Vagina (tissue), 2 donors: ENCODE measurements at regions not wholly inside any gene's neighbourhood (a gene's known extent, or its start where the extent isn't known, plus 50 kb on each side); places are given as distances from the start of the nearest gene placed in this dataset.

Source experiments
- DNase-seq, 2 donors: peaks; one replicate each; pipeline ENCODE4 v3.0.0-alpha.2; 2017; ENCODE audit errors: extremely low spot score in 2 of 2
- H3K27ac ChIP-seq: fragments of 200-600 bp; sonication (generic); one replicate; pipeline ENCODE4 v1.5.1; 2019
- H3K27me3 ChIP-seq: fragments of 200-600 bp; sonication (generic); one replicate; pipeline ENCODE4 v1.5.1; 2019
- H3K36me3 ChIP-seq, 2 donors: fragments of 200-600 bp; sonication (generic); one replicate each; pipeline ENCODE4 v1.5.1; 2017 to 2019
- H3K4me1 ChIP-seq: fragments of 200-600 bp; sonication (generic); one replicate; pipeline ENCODE4 v1.5.1; 2019
- H3K4me3 ChIP-seq, 2 donors: fragments of 200-600 bp; sonication (generic); 1 replicate in 1 of 2; 2 replicates in 1 of 2; pipeline ENCODE4 v1.5.1; 2016 to 2019
- H3K9me3 ChIP-seq: fragments of 200-600 bp; sonication (generic); one replicate; pipeline ENCODE4 v1.5.1; 2019
- POLR2A ChIP-seq, 2 donors: fragments of 450-650 bp; IDR thresholded peaks; one replicate each; pipeline ENCODE4 v1.6.1; 2017; ENCODE audit warnings: antibody characterized with exemption in 2 of 2, mild to moderate bottlenecking in 2 of 2, moderate library complexity in 2 of 2
- POLR2AphosphoS5 ChIP-seq, 2 donors: sonication (generic); formaldehyde crosslinking; IDR thresholded peaks; one replicate each; pipeline ENCODE4 v1.9.0; 2017; ENCODE audit warnings: antibody characterized with exemption in 2 of 2, mild to moderate bottlenecking in 2 of 2, low read depth in 1 of 2; ENCODE audit not compliant: insufficient read depth in 1 of 2
- intact Hi-C: fragments of 100-400 bp; cut with DNase I; formaldehyde crosslinking; loops from one replicate; pipeline ENCODE4 v1.15.1; 2023
- TF ChIP-seq, protein P1 (sequence below), 3 experiments: fragments of 450-650 bp in 2 of 3; fragments of 200-600 bp in 1 of 3; sonication (generic) in 1 of 3; IDR thresholded peaks; one replicate each; pipeline ENCODE4 v1.5.1; 2017 to 2019; ENCODE audit warnings: antibody characterized with exemption in 3 of 3, mild to moderate bottlenecking in 2 of 3, moderate library complexity in 2 of 3

DNA sequence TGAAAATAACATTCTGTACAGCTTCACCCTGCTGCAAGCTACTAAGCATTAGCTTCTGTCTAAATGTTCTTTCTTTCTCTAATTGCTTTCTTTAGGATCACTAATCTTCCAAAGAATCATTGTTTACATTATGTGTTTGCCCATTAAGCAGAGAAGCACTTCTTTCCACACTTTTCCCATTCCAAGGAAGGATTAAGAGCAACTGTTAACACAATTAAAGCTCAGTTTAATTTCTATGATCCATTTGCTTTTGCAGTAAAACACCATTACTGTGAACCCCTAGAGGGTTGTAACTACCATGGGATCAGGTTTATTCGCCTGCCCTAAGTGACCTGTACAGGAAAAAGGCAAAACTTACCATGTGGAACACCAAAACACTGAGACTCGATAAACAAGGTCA is 125.8 kb upstream of the ZNF385D start:
- H3K27me3 ChIP-seq, result no peaks in the 10 kb centered on the region
- no peaks in the 10 kb centered on the region for H3K36me3 ChIP-seq
- TF ChIP-seq POLR2A (IDR thresholded peaks at IDR 0.05) (no peak), POLR2AphosphoS5 (IDR thresholded peaks at IDR 0.05; ENCODE audit: insufficient read depth in 1 of 2, low read depth in 1 of 2) (no peak)
- TF ChIP-seq, protein P1, sequence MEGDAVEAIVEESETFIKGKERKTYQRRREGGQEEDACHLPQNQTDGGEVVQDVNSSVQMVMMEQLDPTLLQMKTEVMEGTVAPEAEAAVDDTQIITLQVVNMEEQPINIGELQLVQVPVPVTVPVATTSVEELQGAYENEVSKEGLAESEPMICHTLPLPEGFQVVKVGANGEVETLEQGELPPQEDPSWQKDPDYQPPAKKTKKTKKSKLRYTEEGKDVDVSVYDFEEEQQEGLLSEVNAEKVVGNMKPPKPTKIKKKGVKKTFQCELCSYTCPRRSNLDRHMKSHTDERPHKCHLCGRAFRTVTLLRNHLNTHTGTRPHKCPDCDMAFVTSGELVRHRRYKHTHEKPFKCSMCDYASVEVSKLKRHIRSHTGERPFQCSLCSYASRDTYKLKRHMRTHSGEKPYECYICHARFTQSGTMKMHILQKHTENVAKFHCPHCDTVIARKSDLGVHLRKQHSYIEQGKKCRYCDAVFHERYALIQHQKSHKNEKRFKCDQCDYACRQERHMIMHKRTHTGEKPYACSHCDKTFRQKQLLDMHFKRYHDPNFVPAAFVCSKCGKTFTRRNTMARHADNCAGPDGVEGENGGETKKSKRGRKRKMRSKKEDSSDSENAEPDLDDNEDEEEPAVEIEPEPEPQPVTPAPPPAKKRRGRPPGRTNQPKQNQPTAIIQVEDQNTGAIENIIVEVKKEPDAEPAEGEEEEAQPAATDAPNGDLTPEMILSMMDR (IDR thresholded peaks at IDR 0.05), result no peak
- intact Hi-C loops, result no loop called here
- no peak overlapping the region for H3K4me3 ChIP-seq
- no peak overlapping the region for H3K27ac ChIP-seq
- H3K9me3 ChIP-seq, result no peaks in the 10 kb centered on the region
- no peaks in the 10 kb centered on the region for H3K4me1 ChIP-seq
- no peak for DNase-seq

DNA sequence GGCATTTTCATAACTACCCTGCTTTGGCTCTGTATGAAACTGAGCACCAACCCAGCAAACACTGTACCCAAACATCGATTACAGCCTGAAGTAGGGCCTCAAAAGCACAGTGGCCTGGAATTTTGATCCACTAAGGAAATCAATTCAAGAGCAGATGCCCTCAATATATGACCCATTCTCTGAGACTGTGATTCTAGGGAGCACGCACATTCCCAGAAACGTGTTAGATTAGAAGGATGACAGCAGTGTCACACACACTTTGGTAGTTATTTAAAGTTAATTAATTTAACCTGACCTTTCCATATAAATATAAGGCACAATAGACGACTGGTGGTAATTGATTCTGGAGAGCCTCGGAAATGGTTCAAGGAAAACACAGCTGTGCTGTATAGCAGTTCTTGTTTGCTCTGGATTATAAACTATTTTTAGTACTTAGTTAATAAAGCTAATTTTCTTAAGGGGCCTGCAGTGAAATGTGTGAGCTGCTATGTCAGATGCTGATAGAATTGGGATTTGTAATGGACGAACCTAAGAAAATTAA is 126.3 kb upstream of the ZNF385D start:
- no peak overlapping the region for H3K27ac ChIP-seq
- no peak overlapping the region for H3K4me3 ChIP-seq
- DNase-seq, result no peak
- intact Hi-C loops, result no loop called here
- H3K36me3 ChIP-seq, result no peaks in the 10 kb centered on the region
- H3K27me3 ChIP-seq, result no peaks in the 10 kb centered on the region
- no peaks in the 10 kb centered on the region for H3K9me3 ChIP-seq
- TF ChIP-seq, protein P1 (IDR thresholded peaks at IDR 0.05), result no peak
- no peak for TF ChIP-seq POLR2A (IDR thresholded peaks at IDR 0.05)
- no peak for TF ChIP-seq POLR2AphosphoS5 (IDR thresholded peaks at IDR 0.05; ENCODE audit: insufficient read depth in 1 of 2, low read depth in 1 of 2)
- no peaks in the 10 kb centered on the region for H3K4me1 ChIP-seq

DNA sequence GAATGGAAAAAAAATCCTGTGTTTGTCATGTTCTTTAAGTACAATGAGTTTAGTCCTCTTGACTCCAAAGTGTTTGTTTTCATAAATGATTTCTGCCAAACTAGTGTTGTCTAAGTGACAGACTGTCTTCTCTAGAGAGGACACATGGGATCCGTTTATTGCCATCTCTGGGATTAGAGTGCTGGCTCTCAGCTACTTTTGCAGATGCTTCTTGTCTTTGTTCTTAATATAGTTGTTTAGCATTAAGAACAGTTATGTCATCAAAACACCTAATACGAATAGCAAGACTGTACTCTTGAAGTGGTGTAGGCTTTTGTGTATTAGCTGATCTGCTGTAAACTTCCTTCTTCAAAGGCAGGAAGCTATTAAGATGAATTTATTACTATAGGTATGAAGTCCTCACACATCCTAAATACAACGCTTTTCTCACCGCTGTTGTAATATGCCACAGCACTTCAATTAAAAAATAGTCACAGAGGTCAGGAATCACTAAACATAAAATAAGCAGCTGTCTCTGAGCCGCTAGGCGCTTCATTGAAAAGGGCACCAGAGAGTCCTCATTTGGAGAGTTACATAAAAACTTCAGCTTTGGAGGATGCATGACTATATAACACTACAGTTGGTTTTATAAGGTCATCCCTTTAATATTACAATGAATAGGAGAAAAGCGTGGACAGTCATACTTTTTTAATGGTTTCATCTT is 128.3 kb upstream of the ZNF385D start:
- Histone ChIP-seq H3K4me3 (no peak overlapping the region), H3K36me3 (no peaks in the 10 kb centered on the region), H3K27me3 (no peaks in the 10 kb centered on the region), H3K27ac (no peak overlapping the region), H3K9me3 (no peaks in the 10 kb centered on the region), H3K4me1 (no peaks in the 10 kb centered on the region)
- intact Hi-C loops, result no loop called here
- no peak for TF ChIP-seq POLR2AphosphoS5 (IDR thresholded peaks at IDR 0.05; ENCODE audit: insufficient read depth in 1 of 2, low read depth in 1 of 2)
- TF ChIP-seq, protein P1 (IDR thresholded peaks at IDR 0.05), result no peak
- no peak for TF ChIP-seq POLR2A (IDR thresholded peaks at IDR 0.05)
- DNase-seq, result no peak

DNA sequence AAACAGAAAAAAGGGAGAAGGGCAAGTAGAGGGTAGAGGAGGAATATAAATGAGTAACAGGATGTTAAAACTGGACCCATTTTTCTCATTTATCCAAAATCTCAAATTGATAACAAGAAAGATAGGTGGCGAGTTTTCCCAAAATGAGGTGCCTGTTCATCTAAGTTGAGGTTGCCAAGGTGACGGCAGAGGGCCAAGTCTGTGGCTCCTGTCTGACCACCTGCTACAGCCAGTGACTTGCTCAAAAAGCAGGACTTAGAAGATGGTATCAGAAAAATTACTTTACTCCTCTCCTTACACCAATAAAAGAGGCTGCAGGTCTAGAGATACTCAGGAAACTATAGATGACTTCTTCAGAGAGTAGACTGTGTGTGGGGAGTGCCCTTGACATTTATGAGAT is 137.6 kb upstream of the ZNF385D start:
- intact Hi-C loops, result no loop called here
- TF ChIP-seq POLR2A (IDR thresholded peaks at IDR 0.05), result no peak
- no peak for TF ChIP-seq POLR2AphosphoS5 (IDR thresholded peaks at IDR 0.05; ENCODE audit: insufficient read depth in 1 of 2, low read depth in 1 of 2)
- TF ChIP-seq, protein P1 (IDR thresholded peaks at IDR 0.05), result no peak
- H3K4me3 ChIP-seq, result no peak overlapping the region
- H3K36me3 ChIP-seq, result no peaks in the 10 kb centered on the region
- no peaks in the 10 kb centered on the region for H3K4me1 ChIP-seq
- no peaks in the 10 kb centered on the region for H3K27me3 ChIP-seq
- no peaks in the 10 kb centered on the region for H3K9me3 ChIP-seq
- no peak for DNase-seq
- no peak overlapping the region for H3K27ac ChIP-seq

DNA sequence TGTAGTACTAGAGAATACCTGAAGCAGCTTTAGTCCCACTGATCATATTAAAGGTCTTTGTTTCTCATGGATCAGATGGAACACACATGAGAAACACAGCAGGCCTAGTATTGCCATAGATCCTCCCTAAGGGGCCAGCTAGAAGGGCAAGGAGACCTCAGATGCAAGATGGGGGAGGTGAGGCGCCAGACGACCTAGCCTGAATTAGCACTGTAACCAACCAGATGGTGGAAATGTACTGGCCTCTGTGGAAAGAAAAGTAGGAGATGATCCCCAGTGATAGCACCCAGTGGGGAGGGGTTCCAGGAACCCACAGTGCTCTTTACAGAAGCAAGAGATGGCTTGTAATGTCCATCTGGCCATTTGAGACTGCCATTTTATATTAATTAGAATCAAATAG is 138.2 kb upstream of the ZNF385D start:
- no peaks in the 10 kb centered on the region for H3K36me3 ChIP-seq
- H3K27me3 ChIP-seq, result no peaks in the 10 kb centered on the region
- DNase-seq, result no peak
- H3K27ac ChIP-seq, result no peak overlapping the region
- H3K9me3 ChIP-seq, result no peaks in the 10 kb centered on the region
- intact Hi-C loops, result no loop called here
- H3K4me1 ChIP-seq, result no peaks in the 10 kb centered on the region
- no peak overlapping the region for H3K4me3 ChIP-seq
- TF ChIP-seq, protein P1 (IDR thresholded peaks at IDR 0.05), result no peak
- TF ChIP-seq POLR2A (IDR thresholded peaks at IDR 0.05), result no peak
- TF ChIP-seq POLR2AphosphoS5 (IDR thresholded peaks at IDR 0.05; ENCODE audit: insufficient read depth in 1 of 2, low read depth in 1 of 2), result no peak
